AG10803 (cell line): ENCODE measurements at regions not wholly inside any gene's neighbourhood (a gene's known extent, or its start where the extent isn't known, plus 50 kb on each side); places are given as distances from the start of the nearest gene placed in this dataset.
A peak's percentile ranks its signal among the peaks of the same experiment; 100 is the strongest.
"Not testable (repeated sequence)": the region's sequence is repeated elsewhere in the genome, so short reads cannot be mapped to it uniquely, and the experiment has no call there.

Source experiments
- DNase-seq: peaks from one replicate; pipeline ENCODE4 v3.0.0; 2010; ENCODE audit warnings: low read depth
- H3K4me3 ChIP-seq: 2 replicates; pipeline ENCODE4 v1.5.1; 2011; ENCODE audit warnings: mild to moderate bottlenecking, low read length, control low read depth
- TF ChIP-seq, protein P1 (sequence below): conservative IDR thresholded peaks from 2 replicates; pipeline ENCODE4 v1.5.1; 2011; ENCODE audit warnings: mild to moderate bottlenecking, low read length, control low read depth, inconsistent platforms

DNA sequence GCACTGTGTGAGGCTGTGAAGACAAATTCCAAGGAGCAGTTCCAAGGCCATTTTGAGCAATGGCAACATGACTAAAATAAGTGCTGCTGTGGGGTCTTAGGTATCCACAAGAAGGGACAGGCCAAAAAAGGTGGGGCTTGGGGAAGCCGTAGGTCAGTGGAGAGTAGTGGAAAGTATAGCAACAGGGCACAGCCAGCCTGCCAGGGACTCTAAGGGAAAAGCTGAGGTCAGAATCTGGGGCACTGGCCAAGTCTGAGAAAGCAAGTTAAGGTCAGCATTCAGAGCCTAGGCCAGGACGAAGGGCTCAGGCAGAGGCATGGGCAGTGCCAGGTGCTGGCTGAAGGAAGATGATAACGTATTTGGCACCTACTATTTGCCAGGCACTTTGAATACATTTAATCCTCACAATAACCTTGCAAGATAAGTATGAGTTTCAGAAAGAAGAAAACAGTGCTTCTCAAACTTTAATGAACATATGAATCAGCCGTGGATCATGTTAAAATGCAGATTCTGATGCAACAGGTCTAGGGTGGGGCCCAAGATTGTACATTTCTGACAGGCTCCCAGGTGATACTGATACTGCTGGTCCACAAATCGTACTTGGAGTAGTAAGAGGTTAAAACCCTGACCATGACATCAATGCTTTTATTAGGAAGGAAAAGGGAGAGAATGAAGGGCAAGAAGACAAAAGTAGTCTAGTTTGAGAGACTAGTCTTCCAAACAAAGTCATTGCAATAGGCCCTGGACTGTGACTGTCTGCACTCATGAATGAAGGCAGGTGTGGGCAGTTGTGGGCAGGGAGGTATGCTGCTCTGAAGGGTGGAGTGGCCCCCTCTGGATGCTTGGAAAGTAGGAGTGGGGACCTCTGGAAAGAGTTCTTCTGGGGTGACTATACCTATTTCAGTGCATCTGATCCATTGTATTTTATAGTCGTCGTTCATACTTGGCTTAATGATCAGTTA lies 106.3 kb upstream of the ANKRD28 start:
- DNase-seq: peak; percentile 2
- TF ChIP-seq, protein P1, sequence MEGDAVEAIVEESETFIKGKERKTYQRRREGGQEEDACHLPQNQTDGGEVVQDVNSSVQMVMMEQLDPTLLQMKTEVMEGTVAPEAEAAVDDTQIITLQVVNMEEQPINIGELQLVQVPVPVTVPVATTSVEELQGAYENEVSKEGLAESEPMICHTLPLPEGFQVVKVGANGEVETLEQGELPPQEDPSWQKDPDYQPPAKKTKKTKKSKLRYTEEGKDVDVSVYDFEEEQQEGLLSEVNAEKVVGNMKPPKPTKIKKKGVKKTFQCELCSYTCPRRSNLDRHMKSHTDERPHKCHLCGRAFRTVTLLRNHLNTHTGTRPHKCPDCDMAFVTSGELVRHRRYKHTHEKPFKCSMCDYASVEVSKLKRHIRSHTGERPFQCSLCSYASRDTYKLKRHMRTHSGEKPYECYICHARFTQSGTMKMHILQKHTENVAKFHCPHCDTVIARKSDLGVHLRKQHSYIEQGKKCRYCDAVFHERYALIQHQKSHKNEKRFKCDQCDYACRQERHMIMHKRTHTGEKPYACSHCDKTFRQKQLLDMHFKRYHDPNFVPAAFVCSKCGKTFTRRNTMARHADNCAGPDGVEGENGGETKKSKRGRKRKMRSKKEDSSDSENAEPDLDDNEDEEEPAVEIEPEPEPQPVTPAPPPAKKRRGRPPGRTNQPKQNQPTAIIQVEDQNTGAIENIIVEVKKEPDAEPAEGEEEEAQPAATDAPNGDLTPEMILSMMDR: no peak
- H3K4me3 ChIP-seq: no peak overlapping the region

DNA sequence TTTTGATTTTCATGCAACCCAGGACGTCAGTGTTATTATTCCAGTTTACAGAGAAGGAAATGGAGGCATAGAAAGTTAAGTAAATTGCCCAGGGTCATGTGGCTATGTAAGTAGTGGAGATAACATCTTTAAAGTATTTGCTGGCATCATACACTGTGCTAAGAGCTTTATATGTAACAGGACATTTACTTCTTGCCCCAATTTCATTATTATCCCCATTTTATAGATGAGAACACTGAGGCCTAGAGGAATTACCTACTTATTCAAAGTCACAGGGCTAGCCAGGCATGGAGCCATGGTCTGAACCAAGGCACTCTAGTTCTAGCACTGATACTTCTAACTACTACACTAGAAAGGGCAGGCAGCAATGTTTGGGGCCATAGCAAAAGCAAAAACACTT lies 107.3 kb upstream of the ANKRD28 start:
- TF ChIP-seq, protein P1: no peak
- no peak for DNase-seq

DNA sequence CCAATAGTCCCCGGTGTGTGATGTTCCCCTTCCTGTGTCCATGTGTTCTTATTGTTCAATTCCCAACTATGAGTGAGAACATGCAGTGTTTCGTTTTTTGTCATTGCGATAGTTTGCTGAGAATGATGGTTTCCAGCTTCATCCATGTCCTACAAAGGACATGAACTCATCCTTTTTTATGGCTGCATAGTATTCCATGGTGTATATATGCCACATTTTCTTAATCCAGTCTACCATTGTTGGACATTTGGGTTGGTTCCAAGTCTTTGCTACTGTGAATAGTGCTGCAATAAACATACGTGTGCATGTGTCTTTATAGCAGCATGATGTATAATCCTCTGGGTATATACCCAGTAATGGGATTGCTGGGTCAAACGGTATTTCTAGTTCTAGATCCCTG lies 109.6 kb upstream of the ANKRD28 start:
- DNase-seq, H3K4me3 ChIP-seq: not testable (repeated sequence)

More for the DNA sequence above, 107.3 kb upstream of the ANKRD28 start:
- no peak overlapping the region for H3K4me3 ChIP-seq

DNA sequence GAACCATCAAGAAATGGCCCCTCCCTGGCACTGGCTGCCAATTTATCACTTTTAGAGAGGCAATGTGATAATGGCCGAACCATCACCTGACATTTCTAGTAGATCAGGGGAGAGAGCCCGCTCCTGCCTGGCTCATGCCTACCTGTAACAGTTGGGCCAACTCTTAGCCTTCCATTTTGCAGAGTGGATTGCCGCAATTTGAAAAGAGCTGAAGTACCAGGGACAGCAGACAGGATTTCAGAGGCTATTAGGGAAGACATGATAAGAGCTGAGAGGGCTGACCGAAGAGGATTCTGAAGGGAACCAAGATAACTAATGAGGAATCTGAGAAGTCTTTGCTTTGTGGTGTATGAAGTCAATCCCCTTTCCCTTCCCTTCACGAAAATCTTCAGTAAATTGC lies 121.2 kb upstream of the ANKRD28 start:
- TF ChIP-seq, protein P1: no peak
- no peak for DNase-seq

DNA sequence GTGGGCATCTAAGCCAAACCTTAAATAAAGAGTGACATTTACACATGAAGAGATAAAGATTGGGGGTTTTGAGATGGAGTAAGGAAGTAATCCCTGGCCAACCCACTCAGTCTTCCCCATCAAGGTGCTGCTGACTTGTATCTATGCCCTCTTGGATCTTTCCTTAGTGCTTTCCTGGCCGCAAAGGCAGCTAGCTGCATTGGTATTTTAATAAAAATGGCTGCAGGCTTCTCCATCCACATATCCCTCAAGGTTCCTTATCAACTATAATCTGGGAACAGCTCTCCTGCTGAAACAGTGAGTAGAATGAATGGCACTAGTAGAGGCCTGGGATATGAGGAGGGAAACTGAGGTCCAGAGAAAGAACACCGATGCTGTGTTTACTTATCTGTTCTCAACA lies 122.2 kb upstream of the ANKRD28 start:
- H3K4me3 ChIP-seq: no peak overlapping the region
- TF ChIP-seq, protein P1: no peak

More for the DNA sequence above, 121.2 kb upstream of the ANKRD28 start:
- H3K4me3 ChIP-seq: no peak overlapping the region

DNA sequence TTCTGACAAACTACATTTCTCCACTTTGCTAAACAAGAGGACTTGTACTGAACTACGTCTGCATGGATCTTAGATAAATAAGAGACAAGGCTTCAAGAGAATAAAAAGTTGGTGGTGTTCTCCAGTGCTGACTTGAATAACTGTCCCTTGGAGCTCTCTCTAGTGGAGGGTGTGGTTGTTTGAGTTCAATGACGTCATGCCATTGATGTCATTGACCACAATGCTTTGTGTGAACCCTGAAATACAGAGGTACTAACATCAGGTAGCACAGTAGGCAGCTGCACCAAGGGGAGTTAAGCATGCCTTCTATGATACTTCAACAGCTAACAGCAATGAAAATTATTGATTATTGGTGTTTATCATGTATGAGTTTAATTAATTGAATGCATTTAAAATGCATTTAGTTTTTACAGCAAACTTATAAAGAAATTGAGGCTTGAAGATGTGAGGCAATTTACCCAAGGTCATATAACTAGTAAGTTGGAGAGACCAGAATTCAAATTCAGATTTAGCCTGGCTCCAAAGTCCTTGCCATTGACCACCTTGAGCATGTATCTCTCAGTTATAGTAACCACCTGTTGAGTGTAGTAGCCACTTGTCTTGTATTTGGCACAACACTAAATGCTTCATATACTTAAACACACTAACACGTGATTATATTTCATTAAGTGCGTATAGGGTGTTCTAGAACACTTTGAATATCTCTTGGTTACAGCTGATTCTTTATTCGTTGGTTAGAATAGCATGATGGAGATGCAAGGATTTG lies 126.0 kb upstream of the ANKRD28 start:
- H3K4me3 ChIP-seq: no peak overlapping the region
- TF ChIP-seq, protein P1: no peak
- DNase-seq: no peak

More for the DNA sequence above, 122.2 kb upstream of the ANKRD28 start:
- DNase-seq: no peak

DNA sequence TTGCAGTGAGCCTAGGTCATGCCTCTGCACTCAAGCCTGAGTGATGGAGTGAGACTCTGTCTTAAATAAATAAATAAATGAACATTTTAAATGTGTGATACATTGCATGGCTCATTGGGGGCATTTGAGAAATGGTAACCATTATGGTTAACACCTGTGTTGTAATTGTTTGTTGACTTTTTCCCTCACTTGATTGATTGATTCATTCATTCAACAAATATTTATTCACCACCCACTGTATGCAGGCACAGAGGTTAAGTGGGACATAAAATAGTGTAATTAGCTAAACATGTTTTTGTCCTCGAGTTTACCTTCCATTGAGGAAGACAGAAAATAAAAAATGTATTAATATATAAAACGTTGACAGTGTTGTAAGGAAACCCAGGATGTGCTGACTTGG lies 127.1 kb upstream of the ANKRD28 start:
- DNase-seq: no peak
- no peak overlapping the region for H3K4me3 ChIP-seq
- TF ChIP-seq, protein P1: no peak
